ENCODE measurements at regions not wholly inside any gene's neighbourhood (a gene's known extent, or its start where the extent isn't known, plus 50 kb on each side); places are given as distances from the start of the nearest gene placed in this dataset.
A peak's percentile ranks its signal among the peaks of the same experiment; 100 is the strongest.
"Not testable (repeated sequence)": the region's sequence is repeated elsewhere in the genome, so short reads cannot be mapped to it uniquely, and the experiment has no call there.

DNA sequence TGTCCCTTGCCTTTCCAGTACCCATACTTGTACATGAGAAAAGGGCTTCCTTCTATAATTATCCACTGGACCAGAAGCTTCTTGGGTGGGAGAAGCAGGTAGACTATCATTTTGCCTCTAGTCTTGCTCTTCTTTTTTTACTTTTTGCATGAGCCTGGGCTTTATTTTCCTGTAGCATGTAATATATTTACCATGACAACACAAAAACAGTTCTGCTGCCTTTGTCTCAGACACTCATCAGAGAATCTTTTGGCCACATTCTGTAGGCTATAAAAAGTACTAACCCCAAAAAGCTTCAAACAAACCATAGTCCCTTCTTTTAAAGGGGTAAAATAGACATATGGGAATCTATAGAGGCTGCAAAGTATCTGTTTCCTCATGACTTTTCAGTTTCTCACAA lies 339.2 kb upstream of the PIK3R1 start:
- DNase-seq = no peak

DNA sequence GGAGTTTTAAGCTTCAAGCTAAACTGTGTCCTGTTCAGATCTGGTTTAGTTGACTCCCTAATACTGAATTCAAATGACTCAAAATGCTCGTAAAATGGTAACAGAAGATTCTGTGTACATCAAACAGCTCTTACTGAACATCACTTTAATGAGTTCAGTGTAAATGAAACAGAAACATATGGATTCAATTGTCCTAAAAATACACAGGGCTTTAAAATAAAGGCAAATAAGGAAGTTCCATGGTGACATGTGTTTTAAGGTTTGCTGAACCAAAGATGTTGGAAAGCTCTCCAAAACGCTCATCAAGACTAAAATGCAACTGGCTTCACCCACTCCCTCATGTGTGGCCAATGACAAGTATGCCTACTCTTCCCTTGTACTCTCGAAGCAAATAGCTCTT lies 340.0 kb upstream of the PIK3R1 start:
- DNase-seq = no peak

DNA sequence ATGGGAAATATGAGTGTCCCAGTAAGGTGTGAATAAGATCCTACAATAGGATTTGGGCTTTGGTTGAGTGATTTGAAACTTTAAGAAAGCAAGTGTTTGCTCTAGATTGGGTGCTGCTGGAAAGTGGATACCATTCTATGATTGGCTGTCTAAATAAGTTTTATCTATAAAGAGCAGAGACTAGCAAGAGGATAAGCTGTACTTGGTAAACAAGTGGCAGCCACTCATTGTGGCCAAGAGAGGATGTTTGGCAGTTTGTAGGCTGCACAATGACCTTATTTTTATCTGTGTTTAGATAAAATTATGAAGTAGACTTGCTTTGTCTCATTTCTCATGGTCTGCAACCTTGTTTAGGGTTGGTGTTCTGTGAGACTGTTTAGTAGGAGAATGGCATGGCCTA lies 341.6 kb upstream of the PIK3R1 start:
- no peak for DNase-seq

DNA sequence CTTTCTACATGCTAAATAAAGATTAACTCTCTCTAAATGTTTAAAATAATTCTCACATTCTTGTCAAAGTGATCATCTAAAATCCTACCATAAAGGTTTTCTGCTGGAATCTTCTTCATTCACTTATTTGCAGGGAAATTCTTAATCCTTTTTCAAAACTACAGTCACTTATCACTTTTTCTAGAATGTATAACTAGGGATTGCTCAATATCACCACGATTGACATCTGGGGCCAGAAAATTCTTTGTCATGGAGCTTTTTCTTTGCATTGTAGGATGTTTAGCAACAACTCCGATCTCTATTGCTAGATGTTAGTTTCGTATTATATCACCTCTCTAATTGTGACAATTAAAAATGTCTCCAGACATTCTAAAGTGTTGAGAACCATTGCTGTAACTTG lies 344.9 kb upstream of the PIK3R1 start:
- no peak for DNase-seq

DNA sequence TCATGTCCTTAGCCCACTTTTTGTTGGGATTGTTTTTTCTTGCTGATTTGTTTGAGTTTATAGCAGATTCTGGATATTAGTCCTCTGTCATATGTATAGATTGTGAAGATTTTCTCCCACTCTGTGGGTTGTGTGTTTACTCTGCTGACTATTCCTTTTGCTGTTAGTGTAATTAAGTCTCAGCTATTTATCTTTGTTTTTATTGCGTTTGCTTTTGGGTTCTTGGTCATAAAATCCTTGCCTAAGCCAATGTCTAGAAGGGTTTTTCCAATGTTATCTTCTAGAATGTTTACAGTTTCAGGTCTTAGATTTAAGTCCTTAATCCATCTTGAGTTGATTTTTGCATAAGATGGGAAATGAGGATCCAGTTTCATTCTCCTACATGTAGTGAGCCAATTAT lies 351.2 kb upstream of the PIK3R1 start:
- DNase-seq = not testable (repeated sequence)

DNA sequence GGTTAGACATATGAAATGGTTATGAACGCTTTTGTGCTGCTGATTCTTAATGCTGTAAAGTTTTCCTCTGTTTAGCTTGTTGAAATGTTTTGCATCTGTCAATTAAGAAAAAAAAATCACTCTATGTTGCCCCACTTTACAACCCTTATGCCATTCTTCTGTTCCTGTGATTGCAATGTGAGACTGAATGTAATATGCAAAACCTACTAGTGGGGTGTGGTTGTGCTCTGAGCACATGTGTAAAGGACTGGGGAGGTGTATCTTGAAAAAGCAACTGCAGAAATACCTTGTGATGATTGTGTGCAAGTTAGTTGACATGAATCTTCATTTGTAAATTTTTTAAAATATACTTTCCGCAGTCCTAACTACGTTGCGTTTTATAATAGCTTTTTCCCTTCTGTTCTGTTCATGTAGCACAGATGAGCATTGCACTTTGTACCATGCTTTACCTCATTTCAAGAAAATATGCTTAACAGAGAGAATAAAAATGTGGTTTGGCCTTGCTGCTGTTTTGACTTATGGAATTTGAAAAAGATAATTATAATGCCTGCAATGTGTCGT lies 357.0 kb upstream of the PIK3R1 start:
- DNase-seq = no peak

DNA sequence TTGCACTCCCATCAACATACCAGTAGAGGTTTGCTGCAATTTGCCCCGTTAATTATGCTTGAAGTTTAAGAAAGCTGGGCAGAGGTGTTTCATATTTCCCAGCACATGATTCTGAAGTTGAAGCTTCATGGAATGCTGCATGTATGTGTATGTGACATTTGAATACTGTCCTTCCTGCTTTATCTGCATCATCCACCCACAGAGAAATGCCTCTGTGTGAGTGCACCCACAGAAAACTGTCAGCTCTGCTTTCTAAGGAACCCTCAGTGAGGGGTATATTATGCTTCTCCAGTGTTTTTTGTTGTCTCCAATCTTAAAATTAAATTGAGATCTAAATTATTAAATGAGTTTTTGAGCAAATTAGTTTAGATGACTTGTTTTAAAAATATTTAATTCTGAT lies 358.1 kb upstream of the PIK3R1 start:
- DNase-seq = no peak

DNA sequence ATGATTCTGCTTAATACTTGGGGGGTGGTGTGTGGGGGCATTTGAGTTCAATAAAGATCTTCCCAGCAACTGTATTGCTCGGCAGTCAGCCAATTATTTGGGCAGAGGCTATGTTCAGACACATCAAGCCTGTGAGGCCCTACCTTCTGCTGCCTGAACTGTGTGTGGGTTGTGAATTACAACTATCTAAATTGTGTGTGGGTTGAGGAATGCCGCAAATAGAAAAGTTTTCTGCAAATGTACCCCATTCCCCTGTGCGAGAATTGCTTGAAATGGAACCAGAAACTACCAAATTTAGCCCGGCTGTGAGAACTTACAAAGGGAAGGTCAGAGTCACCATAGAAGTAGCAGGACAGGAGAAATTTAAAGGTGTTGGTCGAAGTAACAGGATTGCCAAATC lies 360.0 kb upstream of the PIK3R1 start:
- DNase-seq = no peak

DNA sequence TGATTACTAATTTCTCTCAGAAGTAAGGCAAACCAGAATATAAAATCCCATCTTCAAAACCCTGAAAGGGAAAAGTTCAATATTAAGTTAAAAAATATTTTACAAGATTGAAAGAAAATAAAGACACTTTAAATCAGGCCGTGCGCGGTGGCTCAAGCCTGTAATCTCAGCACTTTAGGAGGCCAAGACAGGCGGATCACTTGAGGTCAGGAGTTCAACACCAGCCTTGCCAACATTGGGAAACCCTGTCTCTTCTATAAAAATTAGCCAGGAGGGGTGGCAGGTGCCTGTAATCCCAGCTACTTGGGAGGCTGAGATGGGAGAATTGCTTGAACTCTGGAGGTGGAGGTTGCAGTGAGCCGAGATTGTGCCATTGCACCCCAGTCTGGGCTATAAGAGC lies 364.6 kb upstream of the PIK3R1 start:
- not testable (repeated sequence) for DNase-seq

DNA sequence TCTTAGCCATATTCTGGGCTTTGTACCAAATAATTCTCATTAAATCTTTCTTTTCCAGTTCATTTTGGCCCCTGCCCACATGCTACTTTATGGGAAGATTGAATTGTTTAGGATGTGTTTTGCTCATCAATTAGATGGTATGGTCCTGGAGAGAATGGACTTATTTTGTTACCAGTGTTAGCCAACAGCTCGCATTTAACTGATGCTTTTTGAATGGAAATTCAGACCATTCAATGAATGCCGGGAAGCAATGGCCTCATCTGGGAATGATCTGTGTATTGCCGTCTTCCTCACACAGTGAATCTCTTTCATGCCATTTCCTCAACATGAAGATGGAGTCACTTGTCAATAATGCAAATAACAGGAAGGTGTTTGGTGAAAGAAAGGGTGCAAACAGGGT lies 370.6 kb upstream of the PIK3R1 start:
- no peak for DNase-seq

DNA sequence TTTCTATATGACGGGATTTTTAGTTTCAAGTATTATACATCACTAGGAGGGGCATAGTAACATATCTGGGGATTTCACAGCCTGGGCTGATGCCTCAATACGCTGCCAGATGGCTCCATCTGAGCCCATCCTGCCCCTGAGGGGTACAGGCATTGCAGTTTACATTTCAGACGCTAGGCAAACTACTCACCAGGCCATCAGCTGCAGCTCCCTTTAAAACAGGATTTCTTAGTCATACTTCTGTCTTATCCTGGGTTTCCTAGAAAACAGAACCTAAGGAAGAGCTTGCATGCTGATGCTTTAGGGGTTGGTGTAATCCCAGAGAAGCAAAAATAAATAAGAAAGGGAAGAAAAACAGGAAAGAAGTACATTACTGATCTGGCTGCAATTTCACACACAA lies 372.8 kb upstream of the PIK3R1 start:
- no peak for DNase-seq

DNA sequence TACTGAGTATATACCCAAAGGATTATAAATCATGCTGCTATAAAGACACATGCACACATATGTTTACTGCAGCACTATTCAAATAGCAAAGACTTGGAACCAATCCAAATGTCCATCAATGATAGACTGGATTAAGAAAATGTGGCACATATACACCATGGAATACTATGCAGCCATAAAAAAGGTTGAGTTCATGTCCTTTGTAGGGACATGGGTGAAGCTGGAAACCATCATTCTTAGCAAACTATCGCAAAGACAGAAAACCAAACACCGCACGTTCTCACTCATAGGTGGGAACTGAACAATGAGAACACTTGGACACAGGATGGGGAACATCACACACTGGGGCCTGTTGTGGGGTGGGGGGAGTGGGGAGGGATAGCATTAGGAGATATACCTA lies 378.3 kb upstream of the PIK3R1 start:
- not testable (repeated sequence) for DNase-seq

DNA sequence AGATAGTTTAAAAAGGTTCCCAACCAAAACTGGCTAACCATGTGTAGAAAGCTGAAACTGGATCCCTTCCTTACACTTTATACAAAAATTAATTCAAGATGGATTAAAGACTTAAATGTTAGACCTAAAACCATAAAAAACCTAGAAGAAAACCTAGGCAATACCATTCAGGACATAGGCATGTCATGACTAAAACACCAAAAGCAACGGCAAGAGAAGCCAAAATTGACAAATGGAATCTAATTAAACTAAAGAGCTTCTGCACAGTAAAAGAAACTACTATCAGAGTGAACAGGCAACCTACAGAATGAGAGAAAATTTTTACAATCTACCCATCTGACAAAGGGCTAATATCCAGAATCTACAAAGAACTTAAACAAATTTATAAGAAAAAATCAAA lies 379.1 kb upstream of the PIK3R1 start:
- not testable (repeated sequence) for DNase-seq

DNA sequence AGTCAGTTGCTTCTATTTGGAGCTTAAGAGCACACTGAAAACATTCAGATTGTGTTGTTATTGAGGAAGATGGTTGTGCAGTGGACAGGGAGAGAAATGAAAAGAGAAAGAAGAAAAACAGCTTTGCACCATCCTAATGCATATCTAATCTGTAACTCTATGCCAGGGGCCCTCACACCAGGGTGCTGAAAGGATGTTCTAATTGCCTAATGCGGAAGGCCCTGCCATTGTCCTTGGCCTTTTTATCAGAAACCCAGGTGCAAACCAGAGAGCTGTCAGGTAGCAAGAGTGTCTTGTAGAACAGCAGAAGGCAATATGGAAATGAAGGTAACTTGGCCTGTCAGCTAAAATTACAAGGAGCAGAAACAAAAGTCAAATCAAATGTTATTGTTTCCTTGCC lies 384.5 kb upstream of the PIK3R1 start:
- DNase-seq = no peak

DNA sequence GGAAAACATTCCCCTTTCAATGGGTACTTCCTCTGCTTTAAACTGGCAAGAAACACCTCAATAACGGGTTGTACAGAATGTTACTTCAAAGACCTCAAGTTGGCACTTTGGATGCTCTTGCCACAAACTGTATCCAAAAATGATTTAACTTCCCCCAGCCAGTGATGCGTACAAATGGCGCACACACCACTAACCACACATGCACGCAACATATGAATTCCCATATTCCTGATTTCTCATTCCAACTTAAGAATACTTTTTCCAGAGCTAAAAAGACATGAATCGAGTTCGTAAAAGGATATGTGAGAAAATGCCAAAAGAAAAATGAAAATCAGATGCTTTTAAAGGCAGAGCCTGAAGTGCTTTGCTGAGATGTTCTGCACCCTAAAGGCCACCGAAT lies 388.0 kb upstream of the PIK3R1 start:
- no peak for DNase-seq

DNA sequence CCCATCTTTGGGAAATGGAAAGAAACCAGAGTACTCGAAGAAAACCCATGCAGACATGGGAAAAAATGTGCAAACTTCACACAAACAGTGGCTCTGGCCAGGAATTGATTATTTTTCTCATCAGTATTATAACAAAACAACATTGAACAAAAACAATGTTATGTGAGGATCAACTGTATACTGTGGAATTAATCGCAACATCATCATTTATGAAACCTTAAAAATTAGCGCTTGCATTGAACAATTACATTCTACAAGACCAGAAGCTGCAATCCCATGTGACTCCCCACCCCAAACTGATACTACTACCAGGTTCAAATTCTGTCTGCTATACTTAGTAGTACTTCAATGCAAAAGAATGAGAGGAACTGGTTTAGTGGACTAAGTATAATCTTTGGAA lies 390.7 kb upstream of the PIK3R1 start:
- DNase-seq = no peak

DNA sequence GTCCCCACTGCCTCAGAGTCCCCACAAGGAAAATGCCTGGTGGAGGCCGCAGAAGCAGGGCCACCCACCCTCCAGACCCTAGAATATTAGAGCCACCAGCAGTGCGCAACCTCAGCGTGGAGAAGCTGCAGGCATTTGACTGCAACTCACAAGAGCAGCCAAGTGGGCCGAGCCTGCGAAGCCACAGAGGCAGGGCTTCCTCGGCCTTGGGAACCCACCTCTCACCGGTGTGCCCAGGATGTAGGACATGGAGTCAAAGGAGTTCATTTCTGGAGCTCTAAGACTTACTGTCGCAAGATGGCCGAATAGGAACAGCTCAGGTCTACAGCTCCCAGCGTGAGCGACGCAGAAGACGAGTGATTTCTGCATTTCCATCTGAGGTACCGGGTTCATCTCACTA lies 397.9 kb upstream of the PIK3R1 start:
- DNase-seq = no peak

DNA sequence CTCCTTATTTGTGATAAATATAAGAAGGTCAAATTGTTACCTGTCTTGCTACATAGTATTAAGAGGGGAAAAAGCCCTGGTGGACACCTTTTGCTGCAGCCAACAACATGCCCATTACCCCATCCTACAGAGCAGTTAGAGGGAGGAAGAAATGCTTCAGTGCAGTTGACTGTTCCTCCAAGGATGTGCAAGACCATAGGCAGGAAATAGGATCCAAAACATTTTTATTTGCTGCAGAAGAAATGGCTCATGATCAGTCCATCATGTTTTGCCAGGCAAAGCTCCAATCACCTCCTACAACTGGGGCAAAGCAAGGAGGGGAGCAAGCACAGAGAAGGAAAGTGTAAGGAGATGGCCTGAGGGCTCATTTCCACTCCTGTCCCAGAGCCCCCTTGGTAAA lies 399.1 kb upstream of the PIK3R1 start:
- no peak for DNase-seq

DNA sequence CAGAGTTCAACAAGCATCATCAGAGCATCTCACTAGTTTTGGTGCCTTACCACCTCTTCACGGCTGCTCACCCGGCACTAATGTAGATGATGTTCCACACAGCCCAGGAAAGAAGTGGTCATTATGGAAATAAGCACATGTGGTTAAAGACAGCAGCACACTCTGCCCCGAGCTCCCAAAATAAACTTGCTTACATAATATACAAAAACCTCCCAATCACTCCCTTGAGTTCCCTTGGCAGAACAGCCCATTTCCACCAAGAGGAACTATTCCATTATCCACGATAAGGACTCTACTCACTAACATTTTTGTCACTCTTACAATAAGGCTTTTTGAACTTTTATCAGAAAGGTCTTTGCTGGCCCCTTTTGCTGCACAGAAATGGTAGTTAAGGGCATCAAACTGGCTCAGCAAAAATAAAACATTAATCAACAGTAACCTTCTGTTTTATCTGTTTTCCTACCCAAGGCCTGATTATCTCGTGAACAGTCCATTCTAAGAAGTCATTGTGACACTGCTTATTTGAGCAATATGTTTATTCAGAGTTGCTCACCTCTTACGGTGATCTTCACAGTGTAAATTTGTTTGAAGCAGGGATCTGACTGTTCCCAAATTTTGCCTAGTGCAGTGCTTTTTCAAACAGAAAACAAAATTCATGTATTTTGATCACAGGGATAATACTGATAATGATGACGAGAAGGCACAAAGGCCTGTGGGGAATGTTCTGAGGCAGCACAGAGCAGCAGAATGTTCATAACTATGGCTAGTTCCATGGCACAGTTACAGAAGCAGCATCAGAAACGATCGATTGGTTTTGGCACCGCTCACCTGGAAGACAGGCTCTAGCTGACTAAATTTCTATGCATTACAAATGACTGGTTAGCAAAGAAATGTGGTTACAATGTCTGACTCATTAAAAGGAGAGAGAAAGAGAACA lies 399.8 kb upstream of the PIK3R1 start:
- no peak for DNase-seq

DNA sequence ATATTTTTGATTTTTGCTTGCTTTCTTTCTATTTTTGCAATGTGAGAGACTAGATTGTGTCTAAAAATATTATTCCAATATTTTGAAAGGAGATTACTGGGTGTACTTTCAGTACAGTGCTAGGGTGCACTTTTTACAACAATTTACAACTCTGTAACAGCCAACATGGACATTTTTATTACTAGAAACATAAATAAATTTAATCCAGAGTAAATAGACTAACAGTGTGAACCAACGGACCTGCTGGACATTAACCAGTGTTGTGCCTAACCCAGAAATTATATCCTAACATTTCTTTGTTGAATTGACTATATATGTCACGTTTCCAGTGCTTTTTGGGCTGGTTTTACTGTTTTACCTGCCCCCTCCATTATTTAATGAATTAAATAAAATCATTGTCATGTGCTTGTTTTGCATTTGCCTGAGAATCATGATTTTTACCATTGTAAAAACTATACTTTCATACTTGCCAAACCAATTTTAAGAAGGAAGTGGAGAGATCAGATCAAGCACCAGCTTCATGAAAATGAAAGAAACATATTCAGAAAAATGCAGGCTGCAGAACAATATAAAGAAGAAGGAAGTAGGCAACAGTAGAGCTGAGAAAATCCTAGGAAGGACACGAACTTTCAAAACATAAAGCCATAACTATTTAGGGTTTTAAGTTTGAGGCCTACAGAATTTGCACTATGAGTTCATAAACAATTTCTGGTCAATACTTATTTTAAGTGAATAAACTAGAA lies 400.8 kb upstream of the PIK3R1 start:
- no peak for DNase-seq

DNA sequence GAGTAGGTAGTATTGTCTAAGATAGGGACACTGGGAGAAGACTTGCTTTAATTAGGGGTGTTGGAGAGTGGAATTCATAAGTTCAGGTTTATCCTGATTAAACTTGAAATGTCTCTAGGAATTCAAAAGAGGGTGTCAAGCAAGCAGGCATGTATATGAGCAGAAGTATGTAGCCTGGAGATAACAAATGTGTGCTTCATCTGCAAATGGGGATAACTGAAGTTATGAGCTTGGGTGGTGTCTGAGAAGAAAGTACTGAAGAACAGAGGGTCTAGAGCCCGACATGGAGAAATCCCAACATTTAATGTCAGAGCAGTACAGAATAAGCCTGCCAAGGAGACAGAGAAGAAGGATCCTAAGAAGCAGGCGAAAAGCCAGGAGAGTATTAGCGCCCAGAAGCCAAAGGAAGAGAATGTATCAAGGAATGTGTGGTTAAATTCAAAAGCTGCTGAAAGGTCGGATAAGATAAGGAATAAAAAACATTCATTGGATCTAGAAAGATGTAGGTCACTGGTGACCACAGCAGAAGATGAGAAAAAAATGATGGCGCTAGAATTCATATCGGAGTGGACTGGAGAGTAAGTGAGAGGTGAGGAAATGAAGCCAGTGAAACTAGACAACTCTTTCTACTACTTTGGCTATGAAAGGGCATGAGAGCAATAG lies 401.5 kb upstream of the PIK3R1 start:
- no peak for DNase-seq

DNA sequence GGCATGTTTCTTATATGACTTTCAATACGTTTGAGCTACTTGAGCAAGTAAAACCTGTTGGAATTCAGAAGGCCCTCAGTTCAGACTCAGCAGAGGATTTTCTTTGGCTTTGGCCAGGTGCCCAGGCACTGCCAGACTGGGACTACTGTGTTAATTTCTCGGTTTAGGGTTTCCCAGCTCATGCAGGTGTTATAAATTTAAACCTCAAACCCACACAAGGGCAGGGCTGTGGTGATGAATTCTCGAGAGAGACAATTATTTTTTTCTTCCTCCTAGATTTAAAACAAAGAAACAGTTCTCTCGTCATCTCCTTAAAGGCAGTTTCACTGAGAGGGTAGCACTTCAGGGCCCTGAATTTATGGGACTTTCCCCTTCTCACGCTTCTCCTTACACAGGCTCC lies 406.0 kb upstream of the PIK3R1 start:
- DNase-seq = peak in 1 of 14 donors; percentile 3

DNA sequence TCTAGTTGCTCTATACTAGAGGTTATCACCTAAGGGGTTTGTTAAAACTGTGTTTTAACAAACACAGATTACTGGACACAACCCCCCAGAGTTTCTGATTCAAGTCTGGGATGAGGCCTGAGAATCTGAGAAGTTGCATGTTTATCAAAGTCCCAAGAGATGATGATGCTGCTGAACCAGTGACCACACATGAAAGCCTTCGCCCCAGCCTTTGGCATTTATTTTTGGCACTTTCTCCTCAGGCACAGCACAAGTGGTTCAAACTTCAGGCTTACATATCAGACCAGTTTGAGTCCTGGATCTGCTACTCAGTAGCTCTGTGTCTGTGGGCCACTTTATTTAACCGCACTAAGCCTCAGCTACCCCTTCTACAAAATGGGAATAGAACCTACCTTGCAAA lies 407.2 kb upstream of the PIK3R1 start:
- DNase-seq = no peak

All from C1 segment of cervical spinal cord (tissue), 14 donors.